HG03565 (cell line): ENCODE measurements at regions not wholly inside any gene's neighbourhood (a gene's known extent, or its start where the extent isn't known, plus 50 kb on each side); places are given as distances from the start of the nearest gene placed in this dataset.
A peak's percentile ranks its signal among the peaks of the same experiment; 100 is the strongest.
"Not testable (repeated sequence)": the region's sequence is repeated elsewhere in the genome, so short reads cannot be mapped to it uniquely, and the experiment has no call there.

Experiments used
- ATAC-seq: cut with Tn5 transposase; IDR thresholded peaks from one replicate; pipeline ENCODE4 v1.9.1; 2021; ENCODE audit warnings: mild to moderate bottlenecking, moderate library complexity; ENCODE audit not compliant: unreplicated experiment

DNA sequence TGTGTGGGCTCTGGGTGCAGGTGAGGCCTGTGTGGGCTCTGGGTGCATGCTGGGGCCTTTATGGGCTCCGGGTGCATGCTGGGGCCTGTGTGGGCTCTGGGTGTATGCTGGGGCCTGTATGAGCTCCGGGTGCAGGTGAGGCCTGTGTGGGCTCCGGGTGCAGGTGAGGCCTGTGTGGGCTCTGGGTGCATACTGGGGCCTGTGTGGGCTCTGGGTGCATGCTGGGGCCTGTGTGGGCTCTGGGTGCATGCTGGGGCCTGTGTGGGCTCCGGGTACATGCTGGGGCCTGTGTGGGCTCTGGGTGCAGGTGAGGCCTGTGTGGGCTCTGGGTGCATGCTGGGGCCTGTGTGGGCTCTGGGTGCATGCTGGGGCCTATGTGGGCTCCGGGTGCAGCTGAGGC, 80.5 kb upstream of the ACKR3 start:
- not testable (repeated sequence) for ATAC-seq

GRCh38 chr2:236489895-236490404, 79.7 kb upstream of the ACKR3 start:
- no peak for ATAC-seq

DNA sequence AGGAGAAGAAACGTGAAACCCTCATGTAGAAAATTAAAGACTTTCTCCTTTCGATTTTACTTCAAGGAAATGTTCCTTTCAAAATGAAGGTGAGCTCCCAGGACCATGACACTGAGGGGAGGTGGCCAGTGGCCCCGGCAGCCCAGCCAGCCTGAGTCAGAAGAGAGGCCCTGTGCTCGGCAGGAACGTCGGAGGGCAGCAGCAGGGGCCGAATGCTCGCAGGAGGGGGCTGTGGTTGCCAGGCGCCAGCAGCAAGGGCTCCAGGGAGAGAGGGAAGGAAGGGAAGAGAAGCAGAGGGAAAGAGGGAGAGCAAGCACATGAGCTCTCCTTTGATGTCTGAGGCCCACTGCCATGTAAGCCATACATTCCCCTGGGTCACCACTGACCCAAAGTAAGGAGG, 73.3 kb upstream of the ACKR3 start:
- no peak for ATAC-seq

DNA sequence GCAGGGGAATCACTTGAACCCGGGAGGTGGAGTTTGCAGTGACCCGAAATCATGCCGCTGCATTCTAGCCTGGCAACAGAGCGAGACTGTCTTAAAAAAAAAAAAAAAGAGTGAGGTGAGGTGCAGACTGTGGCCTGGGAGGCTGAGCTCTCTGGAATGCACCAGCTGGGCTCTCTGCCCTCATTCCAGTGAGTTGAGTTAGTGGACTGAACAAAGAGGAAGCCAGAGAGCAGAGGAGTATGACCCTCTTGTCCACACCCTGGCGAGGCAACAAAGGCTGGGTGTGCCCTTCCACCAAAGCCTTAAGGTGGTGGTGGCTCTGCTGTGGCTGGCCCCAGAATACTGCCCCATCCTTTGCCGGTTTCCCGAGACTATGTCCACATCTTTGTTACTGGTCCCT, 71.3 kb upstream of the ACKR3 start:
- no peak for ATAC-seq

DNA sequence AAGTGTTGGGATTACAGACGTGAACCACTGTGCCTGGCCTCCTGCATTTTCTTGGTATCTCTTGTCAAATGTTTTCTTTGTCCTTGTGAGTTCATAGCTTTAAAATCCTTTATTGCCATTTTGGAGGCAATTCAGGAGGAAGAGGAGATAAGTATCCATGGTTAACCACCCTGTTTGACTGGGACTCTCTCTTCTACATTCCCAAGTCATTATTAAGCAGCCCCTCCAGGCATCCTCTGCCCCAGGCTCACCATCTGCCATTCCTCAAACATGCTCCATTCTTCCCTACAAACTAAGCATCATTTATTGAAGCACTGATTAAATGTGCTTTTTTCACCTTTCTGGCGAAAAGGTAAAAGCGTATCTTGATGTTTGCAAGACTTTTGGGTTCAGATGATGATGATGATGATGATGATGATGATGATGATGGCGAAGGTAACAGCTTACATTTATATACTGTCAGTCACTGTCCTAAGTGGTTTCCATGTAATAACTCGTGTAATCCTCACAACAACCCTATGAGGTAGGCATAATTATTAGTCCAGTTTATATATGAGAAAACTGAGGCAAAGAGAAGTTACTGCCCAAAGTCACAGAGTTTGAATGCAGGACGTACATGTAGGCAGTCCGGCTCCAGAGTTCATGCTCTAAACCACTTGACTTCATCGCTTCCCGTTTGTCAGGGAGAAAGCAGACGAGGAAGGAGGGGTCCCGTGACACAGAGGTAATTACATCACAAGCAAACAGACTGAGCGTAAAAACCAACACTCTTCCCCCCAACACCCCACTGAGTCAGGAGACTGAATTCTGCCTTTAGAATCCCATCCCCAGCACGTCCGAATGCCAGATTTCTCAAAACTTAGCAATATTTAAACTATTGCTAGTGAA, 69.7 kb upstream of the ACKR3 start:
- ATAC-seq, result no peak

DNA sequence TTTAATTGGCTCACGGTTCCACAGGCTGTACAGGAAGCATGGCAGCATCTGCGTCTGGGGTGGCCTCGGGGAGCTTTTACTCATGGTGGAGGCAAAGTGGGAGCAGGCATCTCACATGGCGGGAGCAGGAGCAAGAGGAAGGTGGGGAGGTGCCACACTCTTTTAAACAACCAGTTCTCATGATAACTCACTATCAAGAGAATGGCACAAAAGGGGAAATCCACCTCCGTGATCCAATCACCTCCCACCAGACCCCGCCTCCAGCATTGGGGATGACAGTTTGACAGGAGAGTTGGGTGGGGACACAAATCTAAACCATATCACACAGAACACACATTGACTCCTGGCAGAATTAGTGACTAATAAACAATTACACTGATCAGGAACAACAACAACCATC, 68.6 kb upstream of the ACKR3 start:
- ATAC-seq, result no peak

- ATAC-seq, result no peak
These were observed 68.1 kb upstream of the ACKR3 start for GRCh38 chr2:236501531-236501930.

DNA sequence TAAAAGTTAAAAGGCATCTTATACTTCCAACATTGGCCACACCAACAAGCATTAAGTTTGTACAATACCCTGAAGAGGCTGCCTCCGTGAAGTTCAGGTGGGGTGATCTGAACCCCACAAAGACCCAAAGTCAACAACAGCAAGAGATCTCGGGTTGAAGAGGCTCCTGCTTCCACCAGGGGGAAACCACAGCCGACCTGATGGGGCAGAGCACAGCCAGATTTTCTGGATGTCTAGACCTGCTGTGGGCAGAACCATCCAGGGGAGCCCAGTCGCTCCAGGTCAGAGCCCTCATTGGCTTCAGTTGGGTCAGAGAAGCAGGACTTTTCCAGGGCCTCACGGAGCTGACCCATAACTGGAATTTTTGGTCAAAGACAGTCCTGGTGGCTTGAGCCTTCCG, 66.5 kb upstream of the ACKR3 start:
- ATAC-seq, result no peak

DNA sequence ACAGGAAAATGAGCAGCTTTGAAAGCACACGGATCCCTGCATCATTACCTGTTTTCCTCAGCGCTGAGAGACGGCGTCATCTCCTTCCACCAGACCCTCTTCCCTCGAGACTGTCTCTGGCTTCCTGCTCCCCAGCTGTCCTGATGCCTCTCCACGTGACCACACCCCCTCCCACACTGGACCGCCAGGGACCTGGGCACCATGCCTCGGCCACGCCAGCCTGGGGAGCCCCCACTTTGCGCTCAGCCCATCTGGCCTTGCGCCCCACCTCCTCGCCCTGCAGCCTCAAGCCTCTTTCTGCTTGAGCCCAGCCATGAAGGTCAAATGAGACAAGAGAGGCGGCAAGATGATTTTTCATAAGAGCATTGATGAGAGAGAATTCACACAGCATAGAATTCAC, 66.0 kb upstream of the ACKR3 start:
- no peak for ATAC-seq

DNA sequence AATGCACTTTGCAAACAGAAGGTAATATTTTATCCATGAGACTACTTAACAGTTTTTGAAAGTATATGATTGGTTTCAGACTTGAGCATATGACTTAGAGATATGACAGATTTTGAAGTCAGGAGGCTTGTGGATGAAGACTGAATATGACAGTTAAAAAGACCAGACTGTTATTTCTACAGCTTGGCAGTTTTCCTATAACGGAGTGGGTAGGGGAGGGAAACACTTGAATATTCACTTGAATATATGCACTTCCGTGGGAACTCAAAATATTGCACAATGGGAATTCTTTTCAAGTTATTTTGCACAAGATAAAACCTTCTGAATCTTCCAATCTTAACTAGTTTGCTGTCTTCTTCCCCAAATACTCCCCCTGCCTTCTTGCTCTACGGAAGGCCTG, 64.6 kb upstream of the ACKR3 start:
- no peak for ATAC-seq

DNA sequence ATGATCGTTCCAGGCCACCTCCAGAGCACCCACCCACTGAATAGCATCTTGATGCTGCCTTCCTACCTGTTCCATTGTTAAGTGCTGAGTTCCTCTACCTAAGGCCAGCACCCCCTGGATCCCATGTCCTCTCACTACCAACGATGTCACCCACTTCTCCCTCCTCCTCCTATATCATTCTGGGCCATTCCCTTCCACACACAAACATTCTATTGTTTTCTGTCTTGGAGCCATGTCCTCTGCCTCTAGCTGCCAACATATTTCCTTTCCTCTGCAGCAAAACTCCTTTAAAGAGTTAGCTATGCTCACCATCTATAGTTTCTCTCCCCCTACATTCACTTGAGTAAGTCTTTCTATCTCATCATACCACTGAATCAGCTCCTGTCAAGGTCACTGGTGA, 64.0 kb upstream of the ACKR3 start:
- no peak for ATAC-seq

DNA sequence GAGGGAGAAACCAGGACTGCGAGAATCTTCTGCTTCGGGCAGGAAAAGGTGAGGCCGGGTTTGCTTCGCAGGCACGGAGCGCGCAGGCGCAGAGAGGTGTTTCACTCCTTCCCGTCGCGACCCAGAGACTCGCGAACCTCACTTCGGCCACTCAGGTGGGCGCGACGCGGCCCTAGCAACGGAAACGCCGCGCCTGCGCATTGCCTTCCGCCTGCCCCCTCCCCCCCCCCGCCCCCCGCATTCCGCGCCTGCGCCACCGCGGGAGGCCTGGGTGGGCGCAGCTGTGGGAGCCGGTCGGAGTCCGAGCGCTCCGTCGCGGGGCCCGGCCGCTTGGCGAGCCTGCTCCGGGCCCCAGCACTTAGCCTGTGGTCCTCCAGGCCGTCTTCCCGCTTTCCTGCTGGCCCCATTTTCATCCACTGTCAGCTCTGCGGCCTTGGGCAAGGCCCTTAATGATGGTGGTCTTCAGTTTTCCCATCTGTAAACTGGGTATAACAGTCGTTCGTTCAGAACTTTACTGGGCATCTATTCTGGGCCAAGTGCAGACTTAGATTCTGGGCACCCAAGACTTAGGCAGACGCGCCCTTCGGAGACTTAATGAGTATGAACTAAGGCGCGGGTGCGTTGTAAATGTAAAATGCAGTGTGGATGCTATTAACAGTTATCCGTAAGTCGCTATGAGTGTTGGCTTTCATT, 62.1 kb upstream of the ACKR3 start:
- no peak for ATAC-seq

DNA sequence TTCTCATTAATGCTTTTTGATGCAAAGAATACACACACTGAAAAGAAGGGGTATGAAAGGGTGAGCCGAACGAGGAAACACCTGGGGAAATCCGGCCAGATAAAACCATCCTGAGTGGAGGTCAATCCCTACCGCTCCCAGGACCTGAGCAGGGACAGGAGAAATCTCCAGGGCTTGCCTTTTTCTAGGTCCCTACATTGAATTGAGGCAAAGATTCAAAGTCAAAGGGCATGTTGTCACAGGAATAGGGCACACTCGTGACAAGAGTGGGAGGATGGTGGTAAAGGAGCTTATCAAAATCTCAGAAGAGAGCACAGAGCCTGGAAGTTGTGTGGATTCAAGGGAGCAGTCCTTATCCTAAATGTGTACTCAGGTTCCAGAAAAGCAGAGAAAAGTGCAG, 61.2 kb upstream of the ACKR3 start:
- ATAC-seq, result no peak

DNA sequence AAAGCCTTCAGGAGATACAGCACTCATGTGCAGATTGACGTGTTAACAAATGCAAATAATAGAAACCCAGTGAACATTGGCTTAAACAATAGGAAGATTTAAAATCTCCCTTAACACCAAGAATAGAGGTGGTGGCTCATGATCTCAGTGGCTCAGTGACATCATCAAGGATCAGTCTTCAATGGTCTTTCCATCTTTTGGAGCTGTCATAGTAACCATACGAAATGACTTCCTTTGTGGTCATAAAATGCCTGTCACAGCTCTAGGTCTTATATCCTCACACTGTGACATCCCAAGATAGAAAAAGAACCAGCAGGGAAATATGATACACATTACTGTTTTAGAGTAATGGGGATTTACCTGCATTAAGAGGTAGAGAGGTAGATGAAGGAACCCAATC, 59.6 kb upstream of the ACKR3 start:
- no peak for ATAC-seq

- ATAC-seq, result no peak
These were observed 58.4 kb upstream of the ACKR3 start for GRCh38 chr2:236511266-236511665.

- no peak for ATAC-seq
These were observed 57.4 kb upstream of the ACKR3 start for GRCh38 chr2:236512267-236512666.

DNA sequence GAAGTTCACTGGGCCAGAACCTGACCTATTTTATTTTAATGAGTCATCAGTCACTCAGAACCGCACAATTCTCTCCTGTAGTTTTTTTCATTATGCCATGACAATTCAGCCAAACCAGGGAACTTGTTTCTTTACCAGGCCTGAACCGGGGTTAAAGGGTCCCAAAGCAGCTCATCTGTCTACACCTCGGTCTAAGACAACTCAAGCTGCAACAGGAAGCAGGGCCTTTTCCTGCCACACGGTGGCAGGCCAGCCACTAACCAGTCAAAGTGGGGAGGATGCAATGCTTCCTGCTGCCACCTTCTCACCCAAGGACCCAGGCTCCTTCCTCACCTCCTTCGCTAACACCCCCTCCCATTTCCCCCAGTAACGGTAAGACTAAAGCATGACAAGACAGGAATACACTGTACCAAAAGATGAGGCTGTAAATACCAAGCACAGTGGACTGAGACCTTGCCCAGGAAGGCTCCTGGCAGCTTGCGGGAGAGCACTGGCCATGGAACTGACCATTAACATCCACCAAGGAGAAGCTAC, 56.7 kb upstream of the ACKR3 start:
- ATAC-seq, result peak; percentile 67

- no peak for ATAC-seq
These were observed 55.7 kb upstream of the ACKR3 start for GRCh38 chr2:236513956-236514355.

DNA sequence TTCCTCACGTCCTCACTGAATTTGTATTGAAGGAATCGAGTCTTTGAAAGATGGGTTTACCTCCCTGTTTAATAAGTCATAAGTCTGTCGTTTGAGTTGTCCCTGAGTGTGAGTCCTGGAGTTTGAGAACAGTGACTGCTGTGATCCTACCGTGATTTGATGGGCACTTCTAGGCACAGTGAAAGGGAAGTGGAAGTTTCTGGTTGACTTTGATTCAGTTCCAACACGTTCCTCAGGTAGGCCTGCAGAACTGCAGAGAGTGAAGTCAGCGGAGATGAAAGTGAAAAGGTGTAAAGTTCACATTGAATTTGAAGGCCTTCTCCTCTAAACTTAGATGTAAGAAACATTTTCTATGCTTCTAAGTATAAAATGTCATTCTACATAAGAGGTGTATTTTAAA, 52.9 kb upstream of the ACKR3 start:
- ATAC-seq, result no peak

DNA sequence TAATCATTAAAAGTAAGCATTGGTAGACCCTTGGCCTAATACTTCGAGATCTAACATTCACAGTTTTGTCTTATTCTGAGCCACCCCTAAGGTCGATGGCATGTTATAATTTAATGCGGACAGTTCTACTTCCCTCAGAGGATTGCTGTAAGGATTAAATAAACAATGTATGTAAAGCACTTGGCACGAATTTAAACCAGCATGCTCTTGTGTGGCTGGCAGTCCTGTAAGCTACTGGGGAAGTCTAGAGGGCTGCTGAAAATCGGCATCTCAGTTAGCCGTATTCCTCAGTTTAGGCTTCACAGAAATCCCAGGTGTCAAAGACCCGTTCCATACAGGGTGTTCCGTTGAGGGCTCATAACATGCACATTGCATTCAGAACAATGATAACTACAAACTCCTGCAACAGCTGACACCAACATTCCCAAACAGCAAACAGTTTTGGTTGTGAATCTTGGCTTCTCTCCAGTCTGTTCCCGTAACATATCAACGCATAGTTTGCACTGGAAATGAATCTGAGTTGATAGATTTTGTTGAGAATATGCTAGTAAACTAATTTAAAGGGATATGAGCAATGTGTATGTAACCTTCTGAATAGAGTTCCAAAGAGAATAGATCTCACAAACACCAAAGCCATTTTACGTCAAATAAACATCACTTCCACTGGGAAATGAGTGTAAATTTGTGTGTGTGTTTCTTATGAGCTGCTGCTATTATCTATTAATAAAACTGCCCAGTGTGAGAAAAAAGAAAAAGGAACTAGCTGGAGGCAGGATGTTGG, 52.2 kb upstream of the ACKR3 start:
- ATAC-seq, result no peak
